ENCODE measurements at regions not wholly inside any gene's neighbourhood (a gene's known extent, or its start where the extent isn't known, plus 50 kb on each side); places are given as distances from the start of the nearest gene placed in this dataset.

GRCh38 chrX:38999967-39000745, 198.9 kb downstream of the MID1IP1 start:
- DNase-seq (ENCODE audit: low spot score) = no peak

GRCh38 chrX:39000802-39001201, 199.5 kb downstream of the MID1IP1 start:
- no peak for TF ChIP-seq CTCF (IDR thresholded peaks at IDR 0.05; ENCODE audit: extremely low read depth, missing control alignments)
- DNase-seq (ENCODE audit: low spot score) = no peak

More at GRCh38 chrX:38999967-39000745, 198.9 kb downstream of the MID1IP1 start:
- TF ChIP-seq CTCF (IDR thresholded peaks at IDR 0.05; ENCODE audit: extremely low read depth, missing control alignments) = no peak

GRCh38 chrX:39002466-39002865, 201.2 kb downstream of the MID1IP1 start:
- TF ChIP-seq CTCF (IDR thresholded peaks at IDR 0.05; ENCODE audit: extremely low read depth, missing control alignments) = no peak

GRCh38 chrX:39008549-39008948, 207.3 kb downstream of the MID1IP1 start:
- DNase-seq (ENCODE audit: low spot score) = no peak
- no peak for TF ChIP-seq CTCF (IDR thresholded peaks at IDR 0.05; ENCODE audit: extremely low read depth, missing control alignments)

More at GRCh38 chrX:39002466-39002865, 201.2 kb downstream of the MID1IP1 start:
- no peak for DNase-seq (ENCODE audit: low spot score)

- DNase-seq (ENCODE audit: low spot score) = no peak
- TF ChIP-seq CTCF (IDR thresholded peaks at IDR 0.05; ENCODE audit: extremely low read depth, missing control alignments) = no peak
Measured at GRCh38 chrX:39011454-39012221, 210.4 kb downstream of the MID1IP1 start.

- DNase-seq (ENCODE audit: low spot score) = no peak
- no peak for TF ChIP-seq CTCF (IDR thresholded peaks at IDR 0.05; ENCODE audit: extremely low read depth, missing control alignments)
Measured at GRCh38 chrX:39012621-39013111, 211.4 kb downstream of the MID1IP1 start.

GRCh38 chrX:39016556-39016955, 215.3 kb downstream of the MID1IP1 start:
- DNase-seq (ENCODE audit: low spot score) = no peak
- no peak for TF ChIP-seq CTCF (IDR thresholded peaks at IDR 0.05; ENCODE audit: extremely low read depth, missing control alignments)
